GM12878 (cell line): ENCODE measurements at regions not wholly inside any gene's neighbourhood (a gene's known extent, or its start where the extent isn't known, plus 50 kb on each side); places are given as distances from the start of the nearest gene placed in this dataset.

ENCODE experiments used
- ATAC-seq: fragments of 200-7000 bp; cut with Tn5 transposase; 3 replicates; pipeline ENCODE4 v1.9.1; 2020; ENCODE audit warnings: mild to moderate bottlenecking, moderate library complexity
- BruUV-seq: library from RNA; stranded (reverse); fragments of 400-500 nt; replicated peaks from 2 replicates; lab custom pipeline; 2021; lab: Mats Ljungman, UMichigan
- CTCF ChIA-PET: fragments of 300-600 bp; sonication (Branson Sonifier 250); formaldehyde crosslinking; extraction: SDS; loops from one replicate; lab custom pipeline; 2021; ENCODE audit warnings: inconsistent platforms; lab: Yijun Ruan, JAX
- POLR2A ChIA-PET: fragments of 350-600 bp; formaldehyde crosslinking; extraction: SDS; loops from one replicate; lab custom pipeline; 2021; ENCODE audit warnings: inconsistent platforms; lab: Charles Lee
- RAD21 ChIA-PET: fragments of 300-600 bp; sonication (Branson Sonifier 250); formaldehyde crosslinking; loops from one replicate; lab custom pipeline; 2023; ENCODE audit warnings: antibody characterized with exemption; ENCODE audit not compliant: unreplicated experiment; lab: Charles Lee
- SMC1A ChIA-PET: fragments of 300-600 bp; sonication (Branson Sonifier 250); formaldehyde crosslinking; loops from one replicate; lab custom pipeline; 2023; ENCODE audit not compliant: unreplicated experiment, uncharacterized antibody; lab: Charles Lee
- DNase-seq: peaks from one replicate; pipeline ENCODE4 v3.0.0-alpha.2; 2011; ENCODE audit warnings: low read depth, low spot score
- FAIRE-seq: peaks from 3 replicates; lab custom pipeline; 2011; peaks lifted over from hg19 to GRCh38; lab: Jason Lieb, UNC
- H2AFZ ChIP-seq: 2 replicates; pipeline ENCODE4 v1.6.0; 2011; ENCODE audit warnings: low read depth, low read length, control low read depth; ENCODE audit not compliant: control insufficient read depth
- H3K27ac ChIP-seq: 2 replicates; pipeline ENCODE4 v1.5.1; 2011; ENCODE audit warnings: control low read depth; ENCODE audit not compliant: control insufficient read depth, insufficient read depth
- H3K27me3 ChIP-seq, 2 experiments: replicated peaks in 1 of 2; 2 replicates each; pipeline versions ENCODE4 v1.6.0 to v1.6.1; 2011; ENCODE audit warnings: low read length in 1 of 2; ENCODE audit not compliant: control insufficient read depth in 2 of 2, insufficient read depth in 2 of 2
- H3K36me3 ChIP-seq, 2 experiments: 2 replicates each; pipeline ENCODE4 v1.5.1; 2011; ENCODE audit warnings: low read length in 1 of 2; ENCODE audit not compliant: control insufficient read depth in 2 of 2, insufficient read depth in 2 of 2
- H3K4me1 ChIP-seq: 2 replicates; pipeline ENCODE4 v1.6.1; 2011; ENCODE audit warnings: mild to moderate bottlenecking, low read length, moderate library complexity, mixed read lengths; ENCODE audit not compliant: control insufficient read depth, insufficient read depth
- H3K4me2 ChIP-seq: 2 replicates; pipeline ENCODE4 v1.6.0; 2011; ENCODE audit warnings: control low read depth; ENCODE audit not compliant: control insufficient read depth, insufficient read depth
- H3K4me3 ChIP-seq: fragments of 200-600 bp; sonication (generic); 2 replicates; pipeline ENCODE4 v1.5.1; 2016
- H3K79me2 ChIP-seq: 2 replicates; pipeline ENCODE4 v1.6.0; 2011; ENCODE audit warnings: low read length; ENCODE audit not compliant: control insufficient read depth, insufficient read depth
- H3K9ac ChIP-seq: 2 replicates; pipeline ENCODE4 v1.8.0; 2011; ENCODE audit warnings: low read length, control low read depth, mixed read lengths; ENCODE audit not compliant: control insufficient read depth, insufficient read depth
- H3K9me3 ChIP-seq: replicated peaks from 3 replicates; pipeline ENCODE4 v1.5.1; 2011; ENCODE audit warnings: mild to moderate bottlenecking, low read length; ENCODE audit not compliant: control insufficient read depth, insufficient read depth
- H4K20me1 ChIP-seq: 2 replicates; pipeline ENCODE4 v1.6.0; 2011; ENCODE audit not compliant: control insufficient read depth, insufficient read depth
- FOS ChIP-seq: IDR thresholded peaks from 3 replicates; pipeline ENCODE4 v1.6.1; 2011; ENCODE audit warnings: borderline replicate concordance; ENCODE audit not compliant: insufficient read length; ENCODE audit errors: extremely low read depth
- GABPA ChIP-seq: IDR thresholded peaks from 2 replicates; pipeline ENCODE4 v1.6.1; 2014; ENCODE audit warnings: antibody characterized with exemption, low read depth, mild to moderate bottlenecking, inconsistent platforms
- GATAD2B ChIP-seq: fragments of 450-650 bp; conservative IDR thresholded peaks from 2 replicates; pipeline ENCODE4 v1.6.1; 2017; ENCODE audit warnings: low read depth, mild to moderate bottlenecking, moderate library complexity
- HDAC6 ChIP-seq: fragments of 200-600 bp; sonication (generic); IDR thresholded peaks from one replicate; pipeline ENCODE4 v1.8.0; 2017; ENCODE audit warnings: antibody characterized with exemption; ENCODE audit not compliant: unreplicated experiment
- HDGF ChIP-seq: fragments of 450-650 bp; IDR thresholded peaks from 2 replicates; pipeline ENCODE4 v1.6.1; 2016; ENCODE audit warnings: antibody characterized with exemption
- IKZF1 ChIP-seq: fragments of 450-650 bp; conservative IDR thresholded peaks from 2 replicates; pipeline ENCODE4 v1.6.1; 2017; ENCODE audit warnings: antibody characterized with exemption, mild to moderate bottlenecking
- MEF2B ChIP-seq: fragments of 450-650 bp; IDR thresholded peaks from 2 replicates; pipeline ENCODE4 v1.6.1; 2018; ENCODE audit warnings: mild to moderate bottlenecking, moderate library complexity; ENCODE audit not compliant: partially characterized antibody, poor library complexity, severe bottlenecking
- MTA2 ChIP-seq: fragments of 450-650 bp; IDR thresholded peaks from 2 replicates; pipeline ENCODE4 v1.6.1; 2016; ENCODE audit warnings: low read depth, mild to moderate bottlenecking, moderate library complexity
- NBN ChIP-seq: fragments of 450-650 bp; IDR thresholded peaks from 2 replicates; pipeline ENCODE4 v1.6.1; 2016
- NFIC ChIP-seq: IDR thresholded peaks from 2 replicates; pipeline ENCODE4 v1.6.1; 2012; ENCODE audit warnings: low read depth, mild to moderate bottlenecking, inconsistent platforms, low read length, moderate library complexity
- RFX5 ChIP-seq: IDR thresholded peaks from 2 replicates; pipeline ENCODE4 v1.6.1; 2011; ENCODE audit warnings: low read depth, low read length, improper control_type of control experiment
- SMAD1 ChIP-seq: fragments of 450-650 bp; IDR thresholded peaks from 2 replicates; pipeline ENCODE4 v1.6.1; 2018; ENCODE audit warnings: mild to moderate bottlenecking, low read depth; ENCODE audit not compliant: partially characterized antibody
- TCF7 ChIP-seq: IDR thresholded peaks from 2 replicates; pipeline ENCODE4 v1.6.1; 2014; ENCODE audit warnings: antibody characterized with exemption, borderline replicate concordance
- WRNIP1 ChIP-seq: IDR thresholded peaks from 2 replicates; pipeline ENCODE4 v1.6.1; 2011; ENCODE audit warnings: low read depth, low read length, improper control_type of control experiment, borderline replicate concordance
- ZSCAN29 ChIP-seq: fragments of 450-650 bp; IDR thresholded peaks from 2 replicates; pipeline ENCODE4 v1.6.1; 2017; ENCODE audit warnings: mild to moderate bottlenecking, moderate library complexity
- WGBS: methylation state at CpG from one replicate; pipeline ENCODE4 v1.1.6; 2016; ENCODE audit warnings: low lambda C conversion rate; ENCODE audit not compliant: insufficient replicate concordance, insufficient coverage; ENCODE audit errors: missing lambda C conversion rate; 5-methylcytosine and 5-hydroxymethylcytosine counted together
- in situ Hi-C: fragments of 300-500 bp; cut with MboI; formaldehyde crosslinking; loops from 9 replicates; pipeline ENCODE4 v1.14.3; 2018; ENCODE audit warnings: mixed read lengths
- intact Hi-C: fragments of 100-400 bp; cut with micrococcal nuclease; formaldehyde crosslinking; loops from one replicate; pipeline ENCODE4 v1.14.2; 2022; ENCODE audit not compliant: unreplicated experiment
- TF ChIP-seq, protein P1 (sequence below): IDR thresholded peaks from 2 replicates; pipeline ENCODE4 v1.6.1; 2011; ENCODE audit warnings: mild to moderate bottlenecking, low read depth, low read length, moderate library complexity; ENCODE audit not compliant: insufficient replicate concordance
- TF ChIP-seq, protein P2 (sequence below): fragments of 450-650 bp; IDR thresholded peaks from 2 replicates; pipeline ENCODE4 v1.6.1; 2018; ENCODE audit warnings: borderline replicate concordance, mild to moderate bottlenecking; ENCODE audit not compliant: partially characterized antibody
- TF ChIP-seq, protein P3 (sequence below): fragments of 450-650 bp; IDR thresholded peaks from 2 replicates; pipeline ENCODE4 v1.6.1; 2016; ENCODE audit warnings: mild to moderate bottlenecking

DNA sequence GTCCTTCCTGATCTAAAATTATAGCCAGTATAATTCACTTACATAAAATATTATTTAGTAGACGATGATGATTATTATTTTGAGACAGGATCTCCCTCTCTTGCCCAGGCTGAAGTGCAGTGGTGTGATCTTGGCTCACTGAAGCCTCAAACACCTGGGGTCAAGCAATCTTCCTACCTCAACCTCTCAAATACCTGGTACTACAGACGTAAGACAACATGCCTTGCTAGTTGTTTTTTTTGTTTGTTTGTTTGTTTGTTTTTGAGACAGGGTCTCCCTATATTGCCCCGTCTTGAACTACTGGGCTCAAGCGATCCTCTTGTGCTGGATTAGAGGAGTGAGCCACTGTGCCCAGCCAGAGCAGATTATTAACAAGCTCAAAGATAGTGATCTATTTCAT is 399.1 kb upstream of the ZNF804A start:
- intact Hi-C loops (no loop called here), in situ Hi-C loops (no loop called here)
- ChIA-PET CTCF (no interaction called here), RAD21 (no interaction called here), SMC1A (no interaction called here), POLR2A (no interaction called here)
- no peaks in the 10 kb centered on the region for H3K27me3 ChIP-seq
- H3K79me2 ChIP-seq = no peaks in the 10 kb centered on the region
- no peak overlapping the region for H3K4me2 ChIP-seq
- no peaks in the 10 kb centered on the region for H4K20me1 ChIP-seq
- H3K9me3 ChIP-seq = no peaks in the 10 kb centered on the region
- DNase-seq (no peak), ATAC-seq (no peak)
- BruUV-seq = no TSS peak
- H3K9ac ChIP-seq = no peak overlapping the region
- no peaks in the 10 kb centered on the region for H3K36me3 ChIP-seq
- TF ChIP-seq IKZF1 = no peak
- TF ChIP-seq NFIC = no peak
- TF ChIP-seq, protein P1, sequence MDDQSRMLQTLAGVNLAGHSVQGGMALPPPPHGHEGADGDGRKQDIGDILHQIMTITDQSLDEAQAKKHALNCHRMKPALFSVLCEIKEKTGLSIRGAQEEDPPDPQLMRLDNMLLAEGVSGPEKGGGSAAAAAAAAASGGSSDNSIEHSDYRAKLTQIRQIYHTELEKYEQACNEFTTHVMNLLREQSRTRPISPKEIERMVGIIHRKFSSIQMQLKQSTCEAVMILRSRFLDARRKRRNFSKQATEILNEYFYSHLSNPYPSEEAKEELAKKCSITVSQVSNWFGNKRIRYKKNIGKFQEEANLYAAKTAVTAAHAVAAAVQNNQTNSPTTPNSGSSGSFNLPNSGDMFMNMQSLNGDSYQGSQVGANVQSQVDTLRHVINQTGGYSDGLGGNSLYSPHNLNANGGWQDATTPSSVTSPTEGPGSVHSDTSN = no peak
- TF ChIP-seq HDAC6 = no peak
- no peak for TF ChIP-seq ZSCAN29
- no peak for TF ChIP-seq RFX5
- TF ChIP-seq, protein P2, sequence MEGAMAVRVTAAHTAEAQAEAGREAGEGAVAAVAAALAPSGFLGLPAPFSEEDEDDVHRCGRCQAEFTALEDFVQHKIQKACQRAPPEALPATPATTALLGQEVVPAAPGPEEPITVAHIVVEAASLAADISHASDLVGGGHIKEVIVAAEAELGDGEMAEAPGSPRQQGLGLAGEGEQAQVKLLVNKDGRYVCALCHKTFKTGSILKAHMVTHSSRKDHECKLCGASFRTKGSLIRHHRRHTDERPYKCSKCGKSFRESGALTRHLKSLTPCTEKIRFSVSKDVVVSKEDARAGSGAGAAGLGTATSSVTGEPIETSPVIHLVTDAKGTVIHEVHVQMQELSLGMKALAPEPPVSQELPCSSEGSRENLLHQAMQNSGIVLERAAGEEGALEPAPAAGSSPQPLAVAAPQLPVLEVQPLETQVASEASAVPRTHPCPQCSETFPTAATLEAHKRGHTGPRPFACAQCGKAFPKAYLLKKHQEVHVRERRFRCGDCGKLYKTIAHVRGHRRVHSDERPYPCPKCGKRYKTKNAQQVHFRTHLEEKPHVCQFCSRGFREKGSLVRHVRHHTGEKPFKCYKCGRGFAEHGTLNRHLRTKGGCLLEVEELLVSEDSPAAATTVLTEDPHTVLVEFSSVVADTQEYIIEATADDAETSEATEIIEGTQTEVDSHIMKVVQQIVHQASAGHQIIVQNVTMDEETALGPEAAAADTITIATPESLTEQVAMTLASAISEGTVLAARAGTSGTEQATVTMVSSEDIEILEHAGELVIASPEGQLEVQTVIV = no peak
- no peak for TF ChIP-seq GATAD2B
- no peak for TF ChIP-seq MTA2
- TF ChIP-seq NBN = no peak
- TF ChIP-seq FOS = no peak
- no peak for TF ChIP-seq SMAD1
- no peak for TF ChIP-seq MEF2B
- TF ChIP-seq WRNIP1 = no peak
- no peak for TF ChIP-seq GABPA
- TF ChIP-seq TCF7 = no peak
- TF ChIP-seq, protein P3, sequence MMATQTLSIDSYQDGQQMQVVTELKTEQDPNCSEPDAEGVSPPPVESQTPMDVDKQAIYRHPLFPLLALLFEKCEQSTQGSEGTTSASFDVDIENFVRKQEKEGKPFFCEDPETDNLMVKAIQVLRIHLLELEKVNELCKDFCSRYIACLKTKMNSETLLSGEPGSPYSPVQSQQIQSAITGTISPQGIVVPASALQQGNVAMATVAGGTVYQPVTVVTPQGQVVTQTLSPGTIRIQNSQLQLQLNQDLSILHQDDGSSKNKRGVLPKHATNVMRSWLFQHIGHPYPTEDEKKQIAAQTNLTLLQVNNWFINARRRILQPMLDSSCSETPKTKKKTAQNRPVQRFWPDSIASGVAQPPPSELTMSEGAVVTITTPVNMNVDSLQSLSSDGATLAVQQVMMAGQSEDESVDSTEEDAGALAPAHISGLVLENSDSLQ = no peak
- TF ChIP-seq HDGF = no peak
- TF ChIP-seq, all 136 proteins: peak for 0
- no peak for FAIRE-seq
- Histone ChIP-seq H3K4me3 (no peak overlapping the region), H2AFZ (no peak overlapping the region), H3K27ac (no peak overlapping the region), H3K4me1 (no peaks in the 10 kb centered on the region)
- WGBS = 4% methylated on average over 4 of the region's 4 CpGs
